SK-N-SH (cell line): ENCODE measurements at regions not wholly inside any gene's neighbourhood (a gene's known extent, or its start where the extent isn't known, plus 50 kb on each side); places are given as distances from the start of the nearest gene placed in this dataset.

ENCODE experiments used
- CTCF ChIA-PET: fragments of 300-600, 350-600 bp; formaldehyde crosslinking; extraction: SDS; loops from one replicate; lab custom pipeline; 2021; lab: Yijun Ruan, JAX
- POLR2A ChIA-PET: fragments of 350-600 bp; sonication (Branson Sonifier 250); formaldehyde crosslinking; extraction: SDS; loops from one replicate; lab custom pipeline; 2020; ENCODE audit warnings: antibody characterized with exemption, inconsistent platforms; lab: Yijun Ruan, JAX
- DNase-seq: peaks from one replicate; pipeline ENCODE4 v3.0.0; 2012
- H2AFZ ChIP-seq: fragments of 200-600 bp; sonication (generic); 2 replicates; pipeline ENCODE4 v1.8.1; 2016; ENCODE audit warnings: antibody characterized with exemption, mild to moderate bottlenecking, low read depth
- H3F3A ChIP-seq: fragments of 200-600 bp; sonication (generic); replicated peaks from 2 replicates; pipeline ENCODE3; 2016; ENCODE audit warnings: antibody characterized with exemption, mild to moderate bottlenecking; ENCODE audit not compliant: insufficient read depth
- H3K27ac ChIP-seq, 2 experiments: fragments of 200-500 bp in 1 of 2; fragments of 200-600 bp in 1 of 2; sonication (Bioruptor generic) in 1 of 2; sonication (generic), shearing (Covaris generic) in 1 of 2; 2 replicates each; pipeline versions ENCODE4 v1.5.1 to v1.6.1; 2014 to 2016; ENCODE audit warnings: low read depth in 2 of 2, inconsistent platforms in 1 of 2, low read length in 1 of 2, mild to moderate bottlenecking in 1 of 2, mixed read lengths in 1 of 2
- H3K27me3 ChIP-seq: fragments of 200-600 bp; sonication (generic), shearing (Covaris generic); 2 replicates; pipeline ENCODE4 v1.6.1; 2016; ENCODE audit warnings: mixed run types; ENCODE audit not compliant: insufficient read depth
- H3K36me3 ChIP-seq, 2 experiments: fragments of 200-500 bp in 1 of 2; fragments of 200-600 bp in 1 of 2; sonication (Bioruptor generic) in 1 of 2; sonication (generic) in 1 of 2; replicated peaks in 1 of 2; 2 replicates each; pipeline versions ENCODE3 to v1.5.1; 2014 to 2016; ENCODE audit warnings: low read length in 1 of 2, mild to moderate bottlenecking in 1 of 2; ENCODE audit not compliant: insufficient read depth in 2 of 2, control insufficient read depth in 1 of 2
- H3K4me1 ChIP-seq, 2 experiments: fragments of 200-500 bp in 1 of 2; fragments of 200-600 bp in 1 of 2; sonication (Bioruptor generic) in 1 of 2; sonication (generic), shearing (Covaris generic) in 1 of 2; 2 replicates each; pipeline versions ENCODE4 v1.5.1 to v1.6.1; 2014 to 2016; ENCODE audit warnings: low read depth in 1 of 2, low read length in 1 of 2, mixed run types in 1 of 2; ENCODE audit not compliant: insufficient read depth in 2 of 2, control insufficient read depth in 1 of 2
- H3K4me2 ChIP-seq: fragments of 200-600 bp; sonication (generic), shearing (Covaris generic); 2 replicates; pipeline ENCODE4 v1.6.1; 2017; ENCODE audit warnings: mixed run types
- H3K4me3 ChIP-seq, 2 experiments: fragments of 200-500 bp in 1 of 2; fragments of 200-600 bp in 1 of 2; sonication (Bioruptor generic) in 1 of 2; sonication (generic), shearing (Covaris generic) in 1 of 2; 2 replicates each; pipeline versions ENCODE4 v1.5.1 to v1.8.1; 2014 to 2016; ENCODE audit warnings: low read depth in 2 of 2, inconsistent platforms in 1 of 2, low read length in 1 of 2, mild to moderate bottlenecking in 1 of 2, mixed read lengths in 1 of 2, moderate library complexity in 1 of 2
- H3K79me2 ChIP-seq: fragments of 200-600 bp; sonication (generic); 2 replicates; pipeline ENCODE4 v1.8.1; 2017; ENCODE audit warnings: mild to moderate bottlenecking; ENCODE audit not compliant: insufficient read depth
- H3K9ac ChIP-seq: fragments of 200-600 bp; sonication (generic); 2 replicates; pipeline ENCODE4 v1.6.1; 2017; ENCODE audit warnings: mixed run types
- H3K9me2 ChIP-seq: fragments of 200-600 bp; sonication (generic); 2 replicates; pipeline ENCODE4 v1.6.1; 2017; ENCODE audit warnings: mixed run types
- H3K9me3 ChIP-seq: fragments of 200-600 bp; sonication (generic); 2 replicates; pipeline ENCODE4 v1.6.1; 2017; ENCODE audit warnings: mixed run types, mild to moderate bottlenecking, moderate library complexity
- H4K20me1 ChIP-seq: fragments of 200-600 bp; sonication (generic); 2 replicates; pipeline ENCODE4 v1.6.1; 2017; ENCODE audit warnings: mild to moderate bottlenecking, mixed run types; ENCODE audit not compliant: insufficient read depth
- CHD2 ChIP-seq: fragments of 150-350 bp; IDR thresholded peaks from 2 replicates; pipeline ENCODE4 v1.6.1; 2018; ENCODE audit warnings: low read length; ENCODE audit not compliant: partially characterized antibody
- ELF1 ChIP-seq: IDR thresholded peaks from 2 replicates; pipeline ENCODE4 v1.4.0; 2012
- EP300 ChIP-seq, 2 experiments: IDR thresholded peaks; 2 replicates each; pipeline versions ENCODE4 v1.4.0 to v1.6.1; 2012; ENCODE audit warnings: borderline replicate concordance in 1 of 2, low read depth in 1 of 2, low read length in 1 of 2
- FOSL2 ChIP-seq: IDR thresholded peaks from 2 replicates; pipeline ENCODE4 v1.4.0; 2012; ENCODE audit warnings: low read depth, mild to moderate bottlenecking, moderate library complexity, borderline replicate concordance
- FOXM1 ChIP-seq: IDR thresholded peaks from 2 replicates; pipeline ENCODE4 v1.4.0; 2012; ENCODE audit warnings: low read depth, mild to moderate bottlenecking
- GABPA ChIP-seq: IDR thresholded peaks from 2 replicates; pipeline ENCODE4 v1.4.0; 2012; ENCODE audit warnings: low read depth, mild to moderate bottlenecking
- JUND ChIP-seq: IDR thresholded peaks from 2 replicates; pipeline ENCODE4 v1.4.0; 2012
- MEF2A ChIP-seq: IDR thresholded peaks from 2 replicates; pipeline ENCODE4 v1.4.0; 2012; ENCODE audit warnings: low read depth, borderline replicate concordance
- NFIC ChIP-seq: IDR thresholded peaks from 2 replicates; pipeline ENCODE4 v1.4.0; 2012; ENCODE audit warnings: borderline replicate concordance
- NRF1 ChIP-seq: IDR thresholded peaks from 2 replicates; pipeline ENCODE4 v1.6.1; 2012; ENCODE audit warnings: low read depth, mild to moderate bottlenecking, low read length
- POLR2AphosphoS5 ChIP-seq: IDR thresholded peaks from 2 replicates; pipeline ENCODE4 v1.6.1; 2012; ENCODE audit warnings: low read depth, low read length
- SIN3A ChIP-seq: IDR thresholded peaks from 2 replicates; pipeline ENCODE4 v1.6.1; 2012; ENCODE audit warnings: low read depth, mild to moderate bottlenecking, low read length, moderate library complexity, borderline replicate concordance
- SMC3 ChIP-seq: IDR thresholded peaks from 2 replicates; pipeline ENCODE4 v1.6.1; 2012; ENCODE audit warnings: low read depth, low read length, improper control_type of control experiment
- TCF12 ChIP-seq: IDR thresholded peaks from 2 replicates; pipeline ENCODE4 v1.4.0; 2012
- WGBS: methylation state at CpG from one replicate; pipeline ENCODE4 v1.1.6; 2017; ENCODE audit warnings: low lambda C conversion rate; 5-methylcytosine and 5-hydroxymethylcytosine counted together
- TF ChIP-seq, protein P1 (sequence below): fragments of 150-350 bp; IDR thresholded peaks from 2 replicates; pipeline ENCODE4 v1.6.1; 2016; ENCODE audit warnings: mild to moderate bottlenecking, low read depth, low read length
- TF ChIP-seq, protein P2 (sequence below): IDR thresholded peaks from 2 replicates; pipeline ENCODE4; 2012
- TF ChIP-seq, protein P3 (sequence below): IDR thresholded peaks from 2 replicates; pipeline ENCODE4 v1.6.1; 2012; ENCODE audit warnings: mild to moderate bottlenecking, low read depth, low read length, moderate library complexity
- TF ChIP-seq, protein P4 (sequence below): fragments of 150-350 bp; IDR thresholded peaks from 2 replicates; pipeline ENCODE4 v1.6.1; 2017; ENCODE audit warnings: antibody characterized with exemption, low read length, low read depth, borderline replicate concordance

DNA sequence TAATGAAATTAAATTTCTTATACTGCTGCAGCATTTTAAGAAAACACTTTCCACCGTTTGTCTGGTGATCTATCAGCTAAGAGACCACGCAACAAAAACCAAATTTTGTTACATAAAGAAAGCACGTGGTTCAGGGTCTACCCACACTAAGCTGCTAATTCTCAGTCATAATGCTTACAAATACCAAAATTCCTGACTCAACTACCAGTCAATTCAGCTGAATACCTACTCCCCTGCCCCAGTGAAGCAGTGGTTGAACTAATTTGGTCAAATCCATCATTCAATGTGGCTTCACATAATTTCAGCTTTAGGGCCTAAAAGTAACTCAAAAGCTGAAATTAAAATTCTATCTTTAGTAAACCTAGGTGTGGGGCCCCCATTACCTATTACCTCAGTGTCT lies 468.6 kb upstream of the ARID1B start:
- no peaks in the 10 kb centered on the region for H3F3A ChIP-seq
- no peaks in the 10 kb centered on the region; a peak in 1 of 4 replicates for H3K4me1 ChIP-seq
- no peaks in the 10 kb centered on the region for H3K79me2 ChIP-seq
- 62% methylated on average over 3 of the region's 3 CpGs for WGBS
- no peak overlapping the region for H3K4me2 ChIP-seq
- H3K27ac ChIP-seq: no peak overlapping the region
- ChIA-PET POLR2A (no interaction called here), CTCF (no interaction called here)
- H3K9me3 ChIP-seq: no peaks in the 10 kb centered on the region
- no peak overlapping the region for H2AFZ ChIP-seq
- DNase-seq: no peak
- TF ChIP-seq, protein P1, sequence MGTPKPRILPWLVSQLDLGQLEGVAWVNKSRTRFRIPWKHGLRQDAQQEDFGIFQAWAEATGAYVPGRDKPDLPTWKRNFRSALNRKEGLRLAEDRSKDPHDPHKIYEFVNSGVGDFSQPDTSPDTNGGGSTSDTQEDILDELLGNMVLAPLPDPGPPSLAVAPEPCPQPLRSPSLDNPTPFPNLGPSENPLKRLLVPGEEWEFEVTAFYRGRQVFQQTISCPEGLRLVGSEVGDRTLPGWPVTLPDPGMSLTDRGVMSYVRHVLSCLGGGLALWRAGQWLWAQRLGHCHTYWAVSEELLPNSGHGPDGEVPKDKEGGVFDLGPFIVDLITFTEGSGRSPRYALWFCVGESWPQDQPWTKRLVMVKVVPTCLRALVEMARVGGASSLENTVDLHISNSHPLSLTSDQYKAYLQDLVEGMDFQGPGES: no peak
- TF ChIP-seq MEF2A (no peak), CHD2 (no peak), POLR2AphosphoS5 (no peak), EP300 (IDR thresholded peaks at IDR 0.05; ENCODE audit: borderline replicate concordance in 1 of 2, low read depth in 1 of 2, low read length in 1 of 2) (no peak), NRF1 (no peak), NFIC (no peak), FOXM1 (no peak), SMC3 (no peak), ELF1 (no peak), JUND (no peak), SIN3A (no peak), GABPA (no peak), TCF12 (no peak), FOSL2 (no peak)
- TF ChIP-seq, protein P2, sequence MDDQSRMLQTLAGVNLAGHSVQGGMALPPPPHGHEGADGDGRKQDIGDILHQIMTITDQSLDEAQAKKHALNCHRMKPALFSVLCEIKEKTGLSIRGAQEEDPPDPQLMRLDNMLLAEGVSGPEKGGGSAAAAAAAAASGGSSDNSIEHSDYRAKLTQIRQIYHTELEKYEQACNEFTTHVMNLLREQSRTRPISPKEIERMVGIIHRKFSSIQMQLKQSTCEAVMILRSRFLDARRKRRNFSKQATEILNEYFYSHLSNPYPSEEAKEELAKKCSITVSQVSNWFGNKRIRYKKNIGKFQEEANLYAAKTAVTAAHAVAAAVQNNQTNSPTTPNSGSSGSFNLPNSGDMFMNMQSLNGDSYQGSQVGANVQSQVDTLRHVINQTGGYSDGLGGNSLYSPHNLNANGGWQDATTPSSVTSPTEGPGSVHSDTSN: no peak
- TF ChIP-seq, protein P3, sequence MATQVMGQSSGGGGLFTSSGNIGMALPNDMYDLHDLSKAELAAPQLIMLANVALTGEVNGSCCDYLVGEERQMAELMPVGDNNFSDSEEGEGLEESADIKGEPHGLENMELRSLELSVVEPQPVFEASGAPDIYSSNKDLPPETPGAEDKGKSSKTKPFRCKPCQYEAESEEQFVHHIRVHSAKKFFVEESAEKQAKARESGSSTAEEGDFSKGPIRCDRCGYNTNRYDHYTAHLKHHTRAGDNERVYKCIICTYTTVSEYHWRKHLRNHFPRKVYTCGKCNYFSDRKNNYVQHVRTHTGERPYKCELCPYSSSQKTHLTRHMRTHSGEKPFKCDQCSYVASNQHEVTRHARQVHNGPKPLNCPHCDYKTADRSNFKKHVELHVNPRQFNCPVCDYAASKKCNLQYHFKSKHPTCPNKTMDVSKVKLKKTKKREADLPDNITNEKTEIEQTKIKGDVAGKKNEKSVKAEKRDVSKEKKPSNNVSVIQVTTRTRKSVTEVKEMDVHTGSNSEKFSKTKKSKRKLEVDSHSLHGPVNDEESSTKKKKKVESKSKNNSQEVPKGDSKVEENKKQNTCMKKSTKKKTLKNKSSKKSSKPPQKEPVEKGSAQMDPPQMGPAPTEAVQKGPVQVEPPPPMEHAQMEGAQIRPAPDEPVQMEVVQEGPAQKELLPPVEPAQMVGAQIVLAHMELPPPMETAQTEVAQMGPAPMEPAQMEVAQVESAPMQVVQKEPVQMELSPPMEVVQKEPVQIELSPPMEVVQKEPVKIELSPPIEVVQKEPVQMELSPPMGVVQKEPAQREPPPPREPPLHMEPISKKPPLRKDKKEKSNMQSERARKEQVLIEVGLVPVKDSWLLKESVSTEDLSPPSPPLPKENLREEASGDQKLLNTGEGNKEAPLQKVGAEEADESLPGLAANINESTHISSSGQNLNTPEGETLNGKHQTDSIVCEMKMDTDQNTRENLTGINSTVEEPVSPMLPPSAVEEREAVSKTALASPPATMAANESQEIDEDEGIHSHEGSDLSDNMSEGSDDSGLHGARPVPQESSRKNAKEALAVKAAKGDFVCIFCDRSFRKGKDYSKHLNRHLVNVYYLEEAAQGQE: no peak
- TF ChIP-seq, protein P4, sequence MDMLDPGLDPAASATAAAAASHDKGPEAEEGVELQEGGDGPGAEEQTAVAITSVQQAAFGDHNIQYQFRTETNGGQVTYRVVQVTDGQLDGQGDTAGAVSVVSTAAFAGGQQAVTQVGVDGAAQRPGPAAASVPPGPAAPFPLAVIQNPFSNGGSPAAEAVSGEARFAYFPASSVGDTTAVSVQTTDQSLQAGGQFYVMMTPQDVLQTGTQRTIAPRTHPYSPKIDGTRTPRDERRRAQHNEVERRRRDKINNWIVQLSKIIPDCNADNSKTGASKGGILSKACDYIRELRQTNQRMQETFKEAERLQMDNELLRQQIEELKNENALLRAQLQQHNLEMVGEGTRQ: no peak
- H3K9ac ChIP-seq: no peak overlapping the region
- no peaks in the 10 kb centered on the region for H4K20me1 ChIP-seq
- no peak overlapping the region for H3K4me3 ChIP-seq
- no peaks in the 10 kb centered on the region for H3K27me3 ChIP-seq
- no peaks in the 10 kb centered on the region for H3K9me2 ChIP-seq
- no peaks in the 10 kb centered on the region for H3K36me3 ChIP-seq
